ENCODE measurements at regions not wholly inside any gene's neighbourhood (a gene's known extent, or its start where the extent isn't known, plus 50 kb on each side); places are given as distances from the start of the nearest gene placed in this dataset.

- TF ChIP-seq GATA3 (IDR thresholded peaks at IDR 0.05; ENCODE audit: low read depth, low read length), result no peak
- no peak for TF ChIP-seq GATA2 (IDR thresholded peaks at IDR 0.05; ENCODE audit: low read depth, low read length)
Observed at GRCh38 chr12:93104535-93104934, 175.4 kb upstream of the EEA1 start.

GRCh38 chr12:93106910-93107309 lies 177.8 kb upstream of the EEA1 start:
- TF ChIP-seq GATA2 (IDR thresholded peaks at IDR 0.05; ENCODE audit: low read depth, low read length) (no peak), GATA3 (IDR thresholded peaks at IDR 0.05; ENCODE audit: low read depth, low read length) (no peak)

DNA sequence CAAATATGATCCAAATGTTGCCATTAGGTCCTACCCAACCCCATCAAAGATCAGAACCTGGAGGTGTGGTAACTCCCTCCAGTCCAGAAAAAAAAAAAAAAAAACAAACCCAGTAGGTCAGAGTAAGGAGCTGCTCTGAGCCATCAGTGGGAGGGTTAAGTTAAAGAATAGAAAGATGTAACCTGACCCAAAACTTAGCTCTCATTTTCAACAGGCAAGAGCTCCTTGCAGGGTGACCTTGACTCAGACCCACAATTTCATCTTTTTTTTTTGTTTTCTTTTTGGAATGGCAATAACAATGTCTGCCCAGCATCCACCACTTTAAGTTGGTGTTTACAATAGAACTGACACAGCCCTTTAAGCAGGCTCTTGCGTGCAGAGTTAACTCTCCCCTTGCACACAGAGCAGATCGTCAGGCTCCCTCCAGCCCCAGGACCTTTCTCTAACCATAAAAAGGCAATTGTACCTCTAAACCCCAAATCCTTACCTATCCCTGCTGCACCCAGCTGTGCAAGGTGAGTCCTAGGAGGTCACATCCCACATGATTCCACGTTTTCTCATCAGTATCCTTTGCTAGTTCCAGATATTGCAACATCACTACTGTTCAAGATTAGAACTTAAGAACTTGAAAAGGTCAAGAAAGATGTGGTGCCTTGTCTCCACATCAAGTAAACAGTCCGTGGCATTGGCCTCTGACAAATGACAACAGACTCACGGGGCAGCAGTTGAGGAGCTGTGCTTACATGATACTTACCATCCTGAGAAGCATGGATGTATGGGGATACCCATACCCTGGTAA lies 178.6 kb upstream of the EEA1 start:
- TF ChIP-seq GATA3 (IDR thresholded peaks at IDR 0.05; ENCODE audit: low read depth, low read length) (no peak), GATA2 (IDR thresholded peaks at IDR 0.05; ENCODE audit: low read depth, low read length) (no peak)

DNA sequence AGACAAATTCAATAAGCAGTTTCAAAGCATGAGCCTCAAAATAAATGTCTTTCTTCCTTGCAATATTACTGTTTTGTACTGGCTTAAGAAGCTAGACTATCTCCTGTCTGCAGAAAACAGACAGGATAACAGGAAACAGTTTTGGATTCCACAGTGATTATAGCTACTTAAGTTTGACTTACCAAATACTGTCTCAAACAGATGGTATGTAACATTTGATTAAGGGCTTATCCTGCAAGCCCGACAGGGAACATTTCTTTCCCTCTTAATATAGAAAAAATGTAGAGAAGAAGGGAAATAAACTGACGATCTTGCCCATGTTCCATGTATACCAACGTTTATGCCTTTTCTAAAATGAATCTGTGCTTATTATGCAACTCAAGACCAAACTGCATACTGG lies 179.9 kb upstream of the EEA1 start:
- no peak for TF ChIP-seq GATA3 (IDR thresholded peaks at IDR 0.05; ENCODE audit: low read depth, low read length)
- no peak for TF ChIP-seq GATA2 (IDR thresholded peaks at IDR 0.05; ENCODE audit: low read depth, low read length)

- TF ChIP-seq GATA2 (IDR thresholded peaks at IDR 0.05; ENCODE audit: low read depth, low read length) (no peak), GATA3 (IDR thresholded peaks at IDR 0.05; ENCODE audit: low read depth, low read length) (no peak)
Observed at GRCh38 chr12:93109551-93110203, 180.6 kb upstream of the EEA1 start.

DNA sequence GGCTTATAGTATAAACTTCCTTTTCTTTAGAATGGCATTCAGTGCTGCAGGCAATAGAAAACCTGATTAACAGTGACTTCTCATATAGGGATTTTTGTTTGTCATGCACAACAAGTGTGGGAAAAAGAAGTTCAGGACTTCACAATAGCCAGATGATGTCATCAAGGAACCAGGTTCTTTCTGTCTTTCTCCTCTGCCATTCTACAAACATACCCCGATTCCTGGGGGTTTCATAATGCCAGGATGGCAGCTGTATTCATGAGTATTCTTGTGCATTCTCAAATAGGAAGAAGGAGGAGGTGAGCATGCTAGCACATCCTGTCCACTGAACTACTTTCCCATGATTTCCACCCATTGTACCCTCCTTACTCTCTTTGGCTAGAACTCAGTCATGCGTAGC lies 182.7 kb upstream of the EEA1 start:
- TF ChIP-seq GATA2 (IDR thresholded peaks at IDR 0.05; ENCODE audit: low read depth, low read length) (no peak), GATA3 (IDR thresholded peaks at IDR 0.05; ENCODE audit: low read depth, low read length) (no peak)

- TF ChIP-seq GATA2 (IDR thresholded peaks at IDR 0.05; ENCODE audit: low read depth, low read length), result no peak
- TF ChIP-seq GATA3 (IDR thresholded peaks at IDR 0.05; ENCODE audit: low read depth, low read length), result no peak
Observed at GRCh38 chr12:93113317-93114006, 184.4 kb upstream of the EEA1 start.

DNA sequence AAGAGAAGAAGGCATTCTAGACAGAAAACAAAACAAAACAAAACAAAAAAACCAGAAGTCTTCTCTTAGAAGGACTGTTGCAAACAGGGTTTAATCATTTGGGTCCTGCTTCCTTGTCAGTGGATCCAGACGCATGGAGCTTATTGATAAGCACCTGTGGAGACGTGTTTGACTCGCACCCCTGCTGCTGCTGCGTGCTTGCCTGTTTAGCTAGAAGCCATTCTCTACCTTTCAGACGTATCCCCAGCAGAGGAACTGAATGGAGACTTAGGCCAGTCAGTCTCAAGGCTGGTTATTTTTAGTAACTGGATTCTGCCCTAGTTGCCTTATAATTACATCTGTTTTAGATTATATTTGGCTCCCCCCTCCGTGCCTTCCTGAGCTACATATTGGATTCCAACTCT lies 186.1 kb upstream of the EEA1 start:
- no peak for TF ChIP-seq GATA3 (IDR thresholded peaks at IDR 0.05; ENCODE audit: low read depth, low read length)
- TF ChIP-seq GATA2 (IDR thresholded peaks at IDR 0.05; ENCODE audit: low read depth, low read length), result no peak

- TF ChIP-seq GATA3 (IDR thresholded peaks at IDR 0.05; ENCODE audit: low read depth, low read length) (no peak), GATA2 (IDR thresholded peaks at IDR 0.05; ENCODE audit: low read depth, low read length) (no peak)
Observed at GRCh38 chr12:93115646-93116045, 186.6 kb upstream of the EEA1 start.

GRCh38 chr12:93116632-93117031 lies 187.5 kb upstream of the EEA1 start:
- TF ChIP-seq GATA3 (IDR thresholded peaks at IDR 0.05; ENCODE audit: low read depth, low read length), result no peak

GRCh38 chr12:93121729-93122488 lies 192.8 kb upstream of the EEA1 start:
- TF ChIP-seq GATA2 (IDR thresholded peaks at IDR 0.05; ENCODE audit: low read depth, low read length), result no peak

DNA sequence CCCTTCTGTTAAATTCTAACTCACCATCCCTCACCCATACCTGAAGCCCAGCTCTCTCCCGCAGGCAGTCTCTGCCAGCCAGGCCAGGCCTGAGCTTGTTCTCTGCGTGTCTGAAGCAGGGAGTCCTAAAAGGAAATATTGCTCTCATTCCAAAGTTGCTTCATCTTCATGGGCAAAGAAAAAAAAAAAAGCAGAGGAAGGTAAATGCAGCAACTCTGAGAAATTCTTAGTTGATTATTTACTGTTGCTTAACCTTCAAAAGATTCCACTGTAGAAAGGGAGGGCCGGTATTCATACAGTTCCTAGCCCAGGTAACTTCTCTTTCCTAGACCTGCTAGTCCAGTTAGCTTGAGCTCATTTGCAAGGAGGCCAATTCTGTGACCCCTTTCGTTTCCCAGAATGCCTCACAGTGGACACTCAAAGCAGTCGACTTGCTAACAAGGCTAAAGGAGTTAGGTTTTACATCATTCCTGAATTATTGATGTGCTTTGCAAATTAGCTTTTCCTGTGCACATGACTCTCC lies 193.5 kb upstream of the EEA1 start:
- no peak for TF ChIP-seq GATA3 (IDR thresholded peaks at IDR 0.05; ENCODE audit: low read depth, low read length)
- no peak for TF ChIP-seq GATA2 (IDR thresholded peaks at IDR 0.05; ENCODE audit: low read depth, low read length)

DNA sequence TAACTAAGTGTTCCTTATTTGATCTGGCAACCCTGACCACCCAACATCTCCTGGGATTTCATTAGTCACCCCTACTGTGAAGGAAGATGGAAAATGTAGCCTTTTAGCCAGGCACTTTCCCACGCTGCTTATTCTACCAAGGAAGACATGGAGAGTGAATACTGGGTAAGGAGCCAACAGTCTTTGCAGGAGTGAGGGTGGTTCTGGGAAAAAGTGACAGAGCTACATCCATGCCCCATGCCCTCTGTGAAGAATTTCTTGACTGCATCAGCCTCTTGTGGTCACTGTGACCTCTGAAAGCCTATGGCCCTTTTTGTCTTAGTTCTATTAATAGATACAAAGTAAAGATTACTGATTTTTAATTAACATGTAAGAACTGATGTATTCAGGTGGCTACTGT lies 196.0 kb upstream of the EEA1 start:
- TF ChIP-seq GATA3 (IDR thresholded peaks at IDR 0.05; ENCODE audit: low read depth, low read length) (no peak), GATA2 (IDR thresholded peaks at IDR 0.05; ENCODE audit: low read depth, low read length) (no peak)

DNA sequence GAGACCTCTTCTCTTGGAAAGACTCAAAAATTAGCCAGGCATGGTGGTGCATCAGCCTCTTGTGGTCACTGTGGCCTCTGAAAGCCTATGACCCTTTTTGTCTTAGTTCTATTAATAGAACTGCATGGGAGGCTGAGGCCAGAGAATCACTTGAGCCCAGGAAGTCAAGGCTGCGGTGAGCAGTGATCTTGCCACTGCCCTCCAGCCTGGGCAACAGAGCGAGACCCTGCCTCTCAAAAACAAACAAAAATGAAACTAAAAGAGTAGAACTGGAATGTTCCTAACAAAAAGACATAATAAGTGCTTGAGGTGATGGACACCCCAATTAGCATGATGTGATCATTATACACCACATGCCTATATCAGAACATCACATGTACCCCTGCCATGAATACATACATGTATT lies 197.0 kb upstream of the EEA1 start:
- TF ChIP-seq GATA3 (IDR thresholded peaks at IDR 0.05; ENCODE audit: low read depth, low read length) (no peak), GATA2 (IDR thresholded peaks at IDR 0.05; ENCODE audit: low read depth, low read length) (no peak)

Data from SH-SY5Y (cell line).